CD1c-positive myeloid dendritic cell (primary cell): ENCODE measurements at regions not wholly inside any gene's neighbourhood (a gene's known extent, or its start where the extent isn't known, plus 50 kb on each side); places are given as distances from the start of the nearest gene placed in this dataset.

Source experiments
- DNase-seq: peaks from one replicate; pipeline ENCODE4 v3.0.0-alpha.2; 2016; ENCODE audit errors: extremely low spot score

- no peak for DNase-seq
Measured at GRCh38 chr4:123807866-123808265, 411.3 kb downstream of the SPRY1 start.

DNA sequence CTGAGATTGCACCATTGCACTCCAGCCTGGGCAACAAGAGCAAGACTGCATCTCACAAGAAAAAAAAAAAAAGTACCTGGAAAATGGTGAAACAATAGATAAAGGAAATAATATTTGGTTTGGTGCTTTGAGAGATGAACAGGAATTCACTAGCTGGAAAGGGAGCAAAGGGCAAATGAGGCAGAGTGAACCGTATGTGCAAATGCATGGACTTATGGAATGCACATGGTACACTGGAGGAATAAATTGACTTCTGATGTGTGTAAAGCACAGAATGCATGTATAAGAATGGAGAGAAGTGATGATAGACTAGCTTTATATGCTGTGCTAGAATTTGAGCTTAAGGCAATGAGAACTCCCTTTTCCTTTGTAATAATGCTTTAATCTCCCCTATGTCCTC is 413.3 kb downstream of the SPRY1 start:
- DNase-seq, result no peak

DNA sequence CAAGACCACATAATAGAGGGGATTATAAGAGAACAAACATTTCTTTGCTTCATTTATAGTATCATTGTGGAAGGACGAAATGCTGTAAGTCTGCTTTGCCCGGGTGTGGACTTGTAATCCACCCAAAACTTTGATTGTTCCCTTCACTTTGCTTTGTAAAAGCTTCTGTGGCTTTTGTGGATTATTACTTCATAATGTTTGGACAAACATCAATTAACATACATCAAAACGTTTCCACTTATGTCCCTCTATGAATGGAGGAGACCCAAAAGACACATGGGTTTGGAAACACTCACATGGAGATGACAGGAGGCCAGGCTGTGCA is 415.4 kb downstream of the SPRY1 start:
- no peak for DNase-seq

GRCh38 chr4:123813901-123814300 is 417.3 kb downstream of the SPRY1 start:
- no peak for DNase-seq

GRCh38 chr4:123816462-123816861 is 419.9 kb downstream of the SPRY1 start:
- no peak for DNase-seq

GRCh38 chr4:123817025-123817688 is 420.6 kb downstream of the SPRY1 start:
- peak; percentile 45 for DNase-seq

DNA sequence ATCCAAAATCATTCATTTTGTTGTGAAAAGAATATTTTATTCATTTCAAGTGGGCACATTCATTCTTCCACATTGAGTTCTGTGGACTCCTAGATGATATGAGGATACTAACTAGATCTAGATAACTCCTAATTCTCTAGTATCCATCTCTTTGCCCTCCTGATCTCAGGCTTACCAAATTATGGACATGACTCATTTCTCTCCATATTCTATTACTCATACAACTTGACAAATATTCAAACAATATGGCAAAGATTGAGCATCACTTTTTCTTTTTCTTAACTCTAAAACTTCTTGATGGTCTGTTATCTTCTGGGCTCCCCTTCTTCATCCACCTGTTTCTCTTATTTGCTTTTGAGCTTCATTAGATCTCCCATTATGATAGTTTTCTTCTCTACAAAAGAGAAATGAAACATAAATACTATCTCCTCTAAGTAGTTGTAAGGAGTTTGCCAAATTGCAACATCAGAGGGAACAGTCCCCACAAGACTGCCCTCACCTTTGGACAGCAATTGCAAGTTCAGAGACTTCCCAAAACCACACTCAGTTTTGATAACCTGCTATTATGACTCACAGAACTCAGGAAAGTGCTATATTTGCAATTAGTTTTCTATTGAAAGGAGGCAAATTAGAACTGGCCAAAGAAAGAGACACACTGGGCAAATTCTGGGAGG is 422.9 kb downstream of the SPRY1 start:
- peak; percentile 13 for DNase-seq

GRCh38 chr4:123821861-123822260 is 425.3 kb downstream of the SPRY1 start:
- no peak for DNase-seq

DNA sequence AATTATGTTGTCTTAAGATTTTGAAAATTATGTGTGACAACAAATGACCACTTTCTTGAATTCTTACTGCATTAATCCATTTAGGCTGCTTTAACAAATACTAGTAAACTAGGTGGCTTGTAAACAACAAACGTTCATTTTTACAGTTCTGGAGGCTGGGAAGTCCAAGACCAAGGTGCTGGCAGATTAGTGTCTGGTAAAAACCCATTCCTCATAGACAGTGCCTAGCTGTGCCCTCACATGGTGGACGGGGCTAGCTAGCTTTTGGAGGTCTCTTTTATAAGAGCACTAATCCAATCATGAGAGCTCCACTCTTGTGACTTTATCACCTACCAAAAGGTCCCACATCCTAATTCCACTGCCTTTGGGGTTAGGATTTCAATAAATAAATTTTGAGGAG is 425.8 kb downstream of the SPRY1 start:
- DNase-seq, result no peak

DNA sequence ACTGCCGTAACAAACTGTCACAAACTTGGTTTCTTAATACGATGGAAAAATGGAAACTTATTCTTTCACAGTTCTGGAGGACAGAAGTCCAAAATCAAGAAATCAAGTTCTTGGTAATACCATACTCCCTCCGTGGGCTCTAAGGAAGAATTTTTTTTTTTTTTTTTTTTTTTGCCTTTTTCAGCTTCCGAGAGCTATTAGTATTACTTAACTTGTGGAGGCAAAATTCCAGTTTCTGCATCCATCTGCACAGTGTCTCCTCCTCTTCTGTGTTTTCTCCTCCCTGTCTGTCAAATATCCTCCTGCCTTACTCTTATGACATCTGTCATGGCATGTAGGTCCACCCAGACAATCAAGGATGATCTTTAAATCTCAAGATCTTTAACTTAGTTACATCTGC is 426.6 kb downstream of the SPRY1 start:
- DNase-seq, result no peak

GRCh38 chr4:123824524-123824923 is 427.9 kb downstream of the SPRY1 start:
- no peak for DNase-seq

DNA sequence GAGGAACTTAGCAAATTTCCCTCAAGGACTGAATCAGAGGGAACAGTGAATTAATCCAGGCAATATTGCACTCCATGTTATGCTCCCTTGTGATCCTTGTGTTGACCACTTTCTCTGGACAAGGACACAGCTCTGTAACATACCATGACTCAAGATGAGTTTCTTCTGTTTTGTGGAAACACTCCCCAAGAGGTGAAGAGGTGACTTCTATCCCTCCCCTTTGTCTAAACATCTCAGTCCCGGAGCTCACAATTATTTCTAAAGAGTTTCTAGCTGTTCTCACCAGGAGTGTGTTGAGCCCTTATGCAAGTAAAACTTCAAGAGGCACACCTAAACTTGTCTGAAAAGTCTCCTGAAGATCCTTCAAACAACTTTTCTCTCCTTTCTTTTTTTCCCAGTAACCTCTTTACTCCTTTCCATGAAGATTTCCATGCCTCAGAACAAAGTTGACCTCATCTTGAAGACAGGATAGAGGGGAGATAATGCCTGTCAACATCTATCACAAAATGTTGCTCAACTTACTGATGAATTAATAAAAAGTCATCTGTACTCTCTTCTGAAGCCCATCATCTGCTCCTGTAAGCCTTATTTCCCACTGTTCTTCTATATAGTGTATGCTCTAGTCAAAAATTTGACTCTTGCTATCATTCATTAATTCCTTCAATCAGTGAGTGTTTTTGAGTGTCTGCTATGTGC is 429.1 kb downstream of the SPRY1 start:
- DNase-seq, result no peak

- DNase-seq, result no peak
Measured at GRCh38 chr4:123826896-123827295, 430.3 kb downstream of the SPRY1 start.

- no peak for DNase-seq
Measured at GRCh38 chr4:123827511-123827910, 430.9 kb downstream of the SPRY1 start.

DNA sequence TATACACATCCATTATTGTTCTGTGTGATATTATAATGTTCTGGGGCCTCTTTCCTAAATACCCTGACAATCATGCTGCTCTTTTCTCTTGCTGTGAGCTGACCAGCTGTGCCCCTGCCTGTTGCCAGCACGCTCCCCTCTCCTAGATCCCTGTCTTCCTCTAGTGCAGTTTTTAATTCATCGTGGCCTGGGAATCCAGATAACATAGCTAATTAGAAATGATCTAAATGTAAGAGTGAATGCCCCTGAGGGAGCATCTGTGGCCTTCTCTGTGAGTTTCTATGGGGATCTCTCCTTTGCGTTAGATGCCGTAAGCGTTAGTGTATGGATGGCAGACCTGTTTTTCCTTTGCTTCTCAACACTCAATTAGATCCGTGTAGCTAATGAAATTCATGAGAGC is 434.3 kb downstream of the SPRY1 start:
- no peak for DNase-seq

- no peak for DNase-seq
Measured at GRCh38 chr4:123832173-123833026, 435.8 kb downstream of the SPRY1 start.

DNA sequence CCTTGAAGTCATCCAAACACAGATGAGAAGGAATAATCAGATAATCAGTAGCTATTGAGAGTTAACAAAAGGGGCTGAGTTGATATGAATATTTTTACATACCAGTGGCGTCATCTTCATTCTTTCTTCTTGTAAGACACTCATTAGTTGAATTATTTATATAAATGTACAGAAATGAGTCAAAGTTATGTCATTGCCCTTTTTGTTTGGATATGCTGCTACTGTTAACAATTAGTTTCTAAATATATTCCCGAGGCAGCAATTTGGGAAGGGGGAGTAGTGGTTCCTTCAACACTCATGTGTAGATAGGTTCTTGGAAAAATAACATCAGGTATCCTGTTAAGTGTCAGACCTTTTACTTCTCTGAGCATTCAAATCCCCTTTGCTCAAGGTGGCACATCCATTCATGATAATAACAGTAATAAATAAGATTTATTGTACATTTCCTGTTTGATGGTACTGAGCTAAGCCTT is 436.6 kb downstream of the SPRY1 start:
- DNase-seq, result no peak

DNA sequence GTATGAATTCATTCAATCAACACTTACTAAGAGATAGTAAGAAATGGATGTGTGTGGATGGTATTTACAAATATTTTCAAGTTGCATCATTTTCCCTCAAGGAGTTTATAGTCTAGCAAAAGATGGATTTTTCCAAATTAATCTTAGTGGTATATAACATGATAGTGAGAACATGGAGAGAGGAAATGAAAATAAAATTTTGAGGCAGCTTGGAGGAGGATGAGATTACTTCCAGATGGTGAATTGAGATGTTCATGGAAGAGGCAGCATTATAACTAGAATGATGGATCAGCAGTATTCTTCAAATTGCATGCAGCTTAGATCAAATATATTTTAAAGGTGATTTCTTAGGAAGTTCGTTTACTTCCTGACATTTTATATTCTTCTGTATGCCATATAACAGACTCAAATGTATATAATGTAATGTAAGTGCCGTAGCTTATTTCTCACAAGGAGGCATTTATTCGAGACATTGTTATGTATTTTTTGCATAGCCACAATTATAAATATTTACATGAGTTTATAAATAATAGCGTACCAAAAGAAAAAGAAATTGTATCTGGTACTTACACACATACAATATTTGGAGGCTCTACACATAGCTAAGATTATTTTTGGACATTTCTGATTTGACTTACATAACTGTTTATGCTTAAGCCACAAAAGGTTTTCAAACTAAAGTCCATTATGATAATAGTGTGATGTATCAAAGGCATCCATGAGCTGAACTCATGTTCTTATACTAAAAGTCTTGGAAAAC is 439.4 kb downstream of the SPRY1 start:
- DNase-seq, result no peak

DNA sequence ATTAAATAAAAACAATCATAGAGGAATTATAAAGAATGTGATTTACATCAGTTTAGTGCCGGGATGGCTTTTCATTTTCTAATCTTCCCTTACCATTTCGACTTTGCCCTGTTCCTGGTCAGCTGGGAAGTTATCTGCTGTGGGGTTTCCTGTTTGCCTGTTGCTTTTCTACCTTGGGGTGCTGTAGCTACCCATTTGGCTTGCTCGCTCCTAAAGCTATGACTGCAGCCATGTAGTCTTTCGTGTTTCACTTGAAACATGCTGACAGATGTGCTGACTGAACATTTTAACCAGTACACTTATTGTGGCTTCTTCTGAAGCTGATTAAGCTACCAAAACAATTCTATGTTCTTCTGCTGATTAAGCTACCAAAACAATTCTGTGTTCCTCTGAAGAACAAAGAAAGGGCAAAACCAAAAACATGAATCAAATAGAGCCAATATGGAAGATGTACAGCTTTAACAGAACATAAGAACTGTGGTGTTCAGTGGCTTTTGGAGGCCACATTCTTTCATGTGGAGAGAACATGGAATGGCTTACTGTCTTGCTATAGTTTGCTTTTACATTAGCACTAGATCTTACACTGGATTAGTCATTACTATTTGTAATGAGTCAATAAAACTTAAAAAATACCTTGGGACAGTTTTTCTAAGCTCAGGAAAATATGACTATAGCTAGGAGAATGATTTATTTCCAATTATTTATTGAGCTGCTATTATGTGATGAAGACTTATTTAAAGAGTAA is 440.4 kb downstream of the SPRY1 start:
- DNase-seq, result no peak

DNA sequence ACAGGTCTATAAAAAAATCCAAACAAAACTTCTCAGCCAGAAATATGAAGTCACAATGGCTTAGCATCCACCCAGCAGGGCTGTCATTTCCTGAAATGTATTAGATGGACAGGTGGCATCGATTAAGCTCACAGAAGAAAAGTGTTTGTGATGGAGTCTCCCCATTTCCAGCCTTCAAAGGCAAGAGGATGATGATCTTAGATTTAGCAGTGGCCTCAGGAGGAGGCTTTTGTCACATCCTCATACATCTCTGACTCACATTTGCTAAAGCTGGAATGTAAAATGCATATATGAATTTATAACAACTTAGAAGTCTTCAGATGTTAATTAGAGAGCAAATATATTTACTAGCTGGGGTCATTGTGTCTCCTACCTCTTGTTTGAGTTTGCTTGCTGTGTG is 441.9 kb downstream of the SPRY1 start:
- no peak for DNase-seq

GRCh38 chr4:123840197-123840596 is 443.6 kb downstream of the SPRY1 start:
- DNase-seq, result no peak
